ENCODE measurements at regions not wholly inside any gene's neighbourhood (a gene's known extent, or its start where the extent isn't known, plus 50 kb on each side); places are given as distances from the start of the nearest gene placed in this dataset.

GRCh38 chr3:152945556-152945955, 110.6 kb downstream of the P2RY1 start:
- in situ Hi-C loops (cut with MboI; ENCODE audit: low sequenced_read_pairs): no loop called here

GRCh38 chr3:152957491-152957890, 122.6 kb downstream of the P2RY1 start:
- in situ Hi-C loops (cut with MboI; ENCODE audit: low sequenced_read_pairs): no loop called here

GRCh38 chr3:152959307-152959706, 124.4 kb downstream of the P2RY1 start:
- in situ Hi-C loops (cut with MboI; ENCODE audit: low sequenced_read_pairs): no loop called here

GRCh38 chr3:152960684-152961083, 125.8 kb downstream of the P2RY1 start:
- in situ Hi-C loops (cut with MboI; ENCODE audit: low sequenced_read_pairs): no loop called here

GRCh38 chr3:152961323-152961722, 126.4 kb downstream of the P2RY1 start:
- in situ Hi-C loops (cut with MboI; ENCODE audit: low sequenced_read_pairs): no loop called here

GRCh38 chr3:152964911-152965609, 130.1 kb downstream of the P2RY1 start:
- in situ Hi-C loops (cut with MboI; ENCODE audit: low sequenced_read_pairs): no loop called here

GRCh38 chr3:152968388-152969024, 133.6 kb downstream of the P2RY1 start:
- in situ Hi-C loops (cut with MboI; ENCODE audit: low sequenced_read_pairs): no loop called here

GRCh38 chr3:152969557-152970300, 134.8 kb downstream of the P2RY1 start:
- in situ Hi-C loops (cut with MboI; ENCODE audit: low sequenced_read_pairs): no loop called here

- in situ Hi-C loops (cut with MboI; ENCODE audit: low sequenced_read_pairs): no loop called here
Observed at GRCh38 chr3:152970851-152971250, 135.9 kb downstream of the P2RY1 start.

GRCh38 chr3:152971880-152972279, 136.9 kb downstream of the P2RY1 start:
- in situ Hi-C loops (cut with MboI; ENCODE audit: low sequenced_read_pairs): no loop called here

- in situ Hi-C loops (cut with MboI; ENCODE audit: low sequenced_read_pairs): no loop called here
Observed at GRCh38 chr3:152973575-152973974, 138.6 kb downstream of the P2RY1 start.

GRCh38 chr3:152976239-152976638, 141.3 kb downstream of the P2RY1 start:
- in situ Hi-C loops (cut with MboI; ENCODE audit: low sequenced_read_pairs): no loop called here

GRCh38 chr3:152977366-152977765, 142.4 kb downstream of the P2RY1 start:
- in situ Hi-C loops (cut with MboI; ENCODE audit: low sequenced_read_pairs): no loop called here

GRCh38 chr3:152978152-152978551, 143.2 kb downstream of the P2RY1 start:
- in situ Hi-C loops (cut with MboI; ENCODE audit: low sequenced_read_pairs): no loop called here

GRCh38 chr3:152997526-152997925, 162.6 kb downstream of the P2RY1 start:
- in situ Hi-C loops (cut with MboI; ENCODE audit: low sequenced_read_pairs): no loop called here

GRCh38 chr3:152998591-152998990, 163.4 kb upstream of the RAP2B start:
- in situ Hi-C loops (cut with MboI; ENCODE audit: low sequenced_read_pairs): no loop called here

GRCh38 chr3:153000325-153000724, 161.7 kb upstream of the RAP2B start:
- in situ Hi-C loops (cut with MboI; ENCODE audit: low sequenced_read_pairs): no loop called here

- in situ Hi-C loops (cut with MboI; ENCODE audit: low sequenced_read_pairs): no loop called here
Observed at GRCh38 chr3:153001210-153002078, 160.6 kb upstream of the RAP2B start.

GRCh38 chr3:153003441-153003840, 158.6 kb upstream of the RAP2B start:
- in situ Hi-C loops (cut with MboI; ENCODE audit: low sequenced_read_pairs): no loop called here

GRCh38 chr3:153003862-153004261, 158.2 kb upstream of the RAP2B start:
- in situ Hi-C loops (cut with MboI; ENCODE audit: low sequenced_read_pairs): no loop called here

GRCh38 chr3:153008226-153008625, 153.8 kb upstream of the RAP2B start:
- in situ Hi-C loops (cut with MboI; ENCODE audit: low sequenced_read_pairs): no loop called here
